Vagina (tissue), 2 donors: ENCODE measurements at regions not wholly inside any gene's neighbourhood (a gene's known extent, or its start where the extent isn't known, plus 50 kb on each side); places are given as distances from the start of the nearest gene placed in this dataset.

Experiments used
- POLR2A ChIP-seq, 2 donors: fragments of 450-650 bp; IDR thresholded peaks; one replicate each; pipeline ENCODE4 v1.6.1; 2017; ENCODE audit warnings: antibody characterized with exemption in 2 of 2, mild to moderate bottlenecking in 2 of 2, moderate library complexity in 2 of 2
- POLR2AphosphoS5 ChIP-seq, 2 donors: sonication (generic); formaldehyde crosslinking; IDR thresholded peaks; one replicate each; pipeline ENCODE4 v1.9.0; 2017; ENCODE audit warnings: antibody characterized with exemption in 2 of 2, mild to moderate bottlenecking in 2 of 2, low read depth in 1 of 2; ENCODE audit not compliant: insufficient read depth in 1 of 2
- TF ChIP-seq, protein P1 (sequence below), 3 experiments: fragments of 450-650 bp in 2 of 3; fragments of 200-600 bp in 1 of 3; sonication (generic) in 1 of 3; IDR thresholded peaks; one replicate each; pipeline ENCODE4 v1.5.1; 2017 to 2019; ENCODE audit warnings: antibody characterized with exemption in 3 of 3, mild to moderate bottlenecking in 2 of 3, moderate library complexity in 2 of 3

DNA sequence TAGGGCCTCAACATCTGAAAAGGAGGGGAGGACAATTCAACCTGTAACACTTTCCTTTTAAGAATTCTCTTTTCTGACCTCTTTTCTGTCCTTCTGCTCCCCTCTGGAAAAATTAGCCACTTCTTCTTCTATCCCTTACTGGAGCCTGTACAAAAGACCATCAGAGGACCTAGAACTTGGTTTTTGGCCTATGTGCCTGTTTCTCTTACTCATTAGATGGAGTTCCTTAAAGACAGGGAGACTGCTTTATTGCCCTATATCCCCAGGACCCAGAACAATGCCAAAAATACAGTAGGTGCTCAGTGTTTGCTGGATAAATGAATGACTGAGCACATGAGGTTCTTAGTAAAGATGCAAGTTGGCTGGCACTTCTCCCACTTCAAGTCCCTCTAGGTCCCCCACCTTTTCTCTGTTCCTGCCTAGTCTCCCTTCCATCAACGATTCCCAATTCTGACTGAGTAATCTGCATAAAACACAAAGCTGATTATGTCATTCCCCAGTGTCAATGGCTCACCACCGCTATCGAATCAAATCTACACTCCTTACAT is 114.2 kb downstream of the DDX1 start:
- TF ChIP-seq, protein P1, sequence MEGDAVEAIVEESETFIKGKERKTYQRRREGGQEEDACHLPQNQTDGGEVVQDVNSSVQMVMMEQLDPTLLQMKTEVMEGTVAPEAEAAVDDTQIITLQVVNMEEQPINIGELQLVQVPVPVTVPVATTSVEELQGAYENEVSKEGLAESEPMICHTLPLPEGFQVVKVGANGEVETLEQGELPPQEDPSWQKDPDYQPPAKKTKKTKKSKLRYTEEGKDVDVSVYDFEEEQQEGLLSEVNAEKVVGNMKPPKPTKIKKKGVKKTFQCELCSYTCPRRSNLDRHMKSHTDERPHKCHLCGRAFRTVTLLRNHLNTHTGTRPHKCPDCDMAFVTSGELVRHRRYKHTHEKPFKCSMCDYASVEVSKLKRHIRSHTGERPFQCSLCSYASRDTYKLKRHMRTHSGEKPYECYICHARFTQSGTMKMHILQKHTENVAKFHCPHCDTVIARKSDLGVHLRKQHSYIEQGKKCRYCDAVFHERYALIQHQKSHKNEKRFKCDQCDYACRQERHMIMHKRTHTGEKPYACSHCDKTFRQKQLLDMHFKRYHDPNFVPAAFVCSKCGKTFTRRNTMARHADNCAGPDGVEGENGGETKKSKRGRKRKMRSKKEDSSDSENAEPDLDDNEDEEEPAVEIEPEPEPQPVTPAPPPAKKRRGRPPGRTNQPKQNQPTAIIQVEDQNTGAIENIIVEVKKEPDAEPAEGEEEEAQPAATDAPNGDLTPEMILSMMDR (IDR thresholded peaks at IDR 0.05) = no peak
- no peak for TF ChIP-seq POLR2A (IDR thresholded peaks at IDR 0.05)
- no peak for TF ChIP-seq POLR2AphosphoS5 (IDR thresholded peaks at IDR 0.05; ENCODE audit: insufficient read depth in 1 of 2, low read depth in 1 of 2)
